Mammary epithelial cell (primary cell): ENCODE measurements at regions not wholly inside any gene's neighbourhood (a gene's known extent, or its start where the extent isn't known, plus 50 kb on each side); places are given as distances from the start of the nearest gene placed in this dataset.

Source experiments
- CTCF ChIP-seq, 2 donors: IDR thresholded peaks in 1 of 2; conservative IDR thresholded peaks in 1 of 2; 2 replicates each; pipeline ENCODE4 v1.5.1; 2011 to 2012; ENCODE audit warnings: inconsistent platforms in 2 of 2, low read length in 2 of 2, mild to moderate bottlenecking in 2 of 2, control low read depth in 1 of 2, low read depth in 1 of 2; ENCODE audit not compliant: insufficient read depth in 1 of 2; ENCODE audit errors: extremely low read depth in 1 of 2
- EZH2 ChIP-seq: IDR thresholded peaks from 2 replicates; pipeline ENCODE4 v1.6.1; 2012; ENCODE audit warnings: low read length, inconsistent platforms, borderline replicate concordance

DNA sequence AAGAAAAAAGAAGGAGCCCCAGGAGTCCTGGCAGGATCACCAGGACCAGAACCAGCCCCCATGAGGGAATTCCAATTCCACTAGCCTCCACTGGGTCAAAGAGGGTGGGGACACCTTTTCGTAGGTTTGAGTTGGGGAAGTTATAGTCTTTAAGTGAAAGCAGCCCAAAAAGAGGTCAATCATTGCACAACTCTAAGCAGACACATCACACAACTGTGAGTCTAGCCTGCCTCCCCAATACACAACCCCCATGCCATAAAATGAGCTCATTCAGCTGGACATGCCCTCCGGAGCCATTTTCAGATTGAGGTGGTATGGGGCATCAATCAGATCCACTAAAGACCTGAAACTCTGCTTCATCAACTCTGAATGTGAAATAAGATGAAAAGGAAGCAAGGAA is 179.9 kb downstream of the NPHP4 start:
- no peak for TF ChIP-seq CTCF (conservative IDR thresholded peaks at IDR 0.05 in 1 of 2, IDR thresholded peaks at IDR 0.05 in 1 of 2; ENCODE audit: extremely low read depth in 1 of 2, insufficient read depth in 1 of 2, low read depth in 1 of 2, low read length in 2 of 2)
- no peak for TF ChIP-seq EZH2
